Neural crest cell (in vitro differentiated cells): ENCODE measurements at regions not wholly inside any gene's neighbourhood (a gene's known extent, or its start where the extent isn't known, plus 50 kb on each side); places are given as distances from the start of the nearest gene placed in this dataset.

Source experiments
- DNase-seq: peaks from one replicate; pipeline ENCODE4 v3.0.0; 2021; ENCODE audit warnings: low read depth, mixed read lengths, low spot score
- H3K27ac Mint-ChIP-seq: one replicate; pipeline ENCODE4 v1.8.0; 2021; ENCODE audit warnings: mild to moderate bottlenecking, mixed read lengths; ENCODE audit not compliant: unreplicated experiment
- H3K27me3 Mint-ChIP-seq: 2 replicates; pipeline ENCODE4 v1.8.0; 2021; ENCODE audit warnings: low read depth, mild to moderate bottlenecking, mixed read lengths
- H3K36me3 Mint-ChIP-seq: 2 replicates; pipeline ENCODE4 v1.8.0; 2021; ENCODE audit warnings: low read depth, mild to moderate bottlenecking, mixed read lengths
- H3K4me1 Mint-ChIP-seq: 2 replicates; pipeline ENCODE4 v1.8.0; 2021; ENCODE audit warnings: mixed read lengths
- H3K4me3 Mint-ChIP-seq: one replicate; pipeline ENCODE4 v1.8.0; 2021; ENCODE audit warnings: mild to moderate bottlenecking, mixed read lengths
- H3K9me3 Mint-ChIP-seq: 2 replicates; pipeline ENCODE4 v1.8.0; 2021; ENCODE audit warnings: mixed read lengths
- TF ChIP-seq, protein P1 (sequence below): fragments of 200-600 bp; sonication (generic); conservative IDR thresholded peaks from 2 replicates; pipeline ENCODE4 v1.5.0; 2021; ENCODE audit warnings: antibody characterized with exemption, mild to moderate bottlenecking

GRCh38 chr5:38753141-38753540, 92.7 kb upstream of the OSMR start:
- TF ChIP-seq, protein P1, sequence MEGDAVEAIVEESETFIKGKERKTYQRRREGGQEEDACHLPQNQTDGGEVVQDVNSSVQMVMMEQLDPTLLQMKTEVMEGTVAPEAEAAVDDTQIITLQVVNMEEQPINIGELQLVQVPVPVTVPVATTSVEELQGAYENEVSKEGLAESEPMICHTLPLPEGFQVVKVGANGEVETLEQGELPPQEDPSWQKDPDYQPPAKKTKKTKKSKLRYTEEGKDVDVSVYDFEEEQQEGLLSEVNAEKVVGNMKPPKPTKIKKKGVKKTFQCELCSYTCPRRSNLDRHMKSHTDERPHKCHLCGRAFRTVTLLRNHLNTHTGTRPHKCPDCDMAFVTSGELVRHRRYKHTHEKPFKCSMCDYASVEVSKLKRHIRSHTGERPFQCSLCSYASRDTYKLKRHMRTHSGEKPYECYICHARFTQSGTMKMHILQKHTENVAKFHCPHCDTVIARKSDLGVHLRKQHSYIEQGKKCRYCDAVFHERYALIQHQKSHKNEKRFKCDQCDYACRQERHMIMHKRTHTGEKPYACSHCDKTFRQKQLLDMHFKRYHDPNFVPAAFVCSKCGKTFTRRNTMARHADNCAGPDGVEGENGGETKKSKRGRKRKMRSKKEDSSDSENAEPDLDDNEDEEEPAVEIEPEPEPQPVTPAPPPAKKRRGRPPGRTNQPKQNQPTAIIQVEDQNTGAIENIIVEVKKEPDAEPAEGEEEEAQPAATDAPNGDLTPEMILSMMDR: no peak
- H3K36me3 Mint-ChIP-seq: no peaks in the 10 kb centered on the region
- no peak overlapping the region for H3K4me3 Mint-ChIP-seq
- H3K9me3 Mint-ChIP-seq: no peaks in the 10 kb centered on the region
- H3K27me3 Mint-ChIP-seq: no peaks in the 10 kb centered on the region
- no peak for DNase-seq
- no peaks in the 10 kb centered on the region for H3K4me1 Mint-ChIP-seq
- no peak overlapping the region for H3K27ac Mint-ChIP-seq

DNA sequence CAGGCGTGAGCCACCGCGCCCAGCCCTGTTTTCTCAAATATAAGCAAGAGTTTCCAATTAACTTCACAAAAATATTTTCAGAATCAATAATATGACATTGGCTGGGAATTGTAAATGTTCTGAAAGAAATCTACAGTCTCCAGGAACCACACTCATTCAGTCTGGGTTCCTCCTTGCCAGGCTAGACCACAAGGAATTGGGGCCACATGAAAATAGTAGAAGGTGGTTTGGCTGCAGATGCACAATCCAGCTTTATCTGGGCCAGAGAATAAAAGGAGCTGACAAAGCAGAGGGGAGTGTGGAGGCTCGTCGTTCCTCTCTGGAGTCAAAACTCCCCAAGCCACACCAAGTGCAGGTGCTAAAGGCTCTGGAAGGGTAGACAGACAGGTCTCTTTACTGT, 92.0 kb upstream of the OSMR start:
- no peak for DNase-seq
- TF ChIP-seq, protein P1: no peak
- Mint-ChIP-seq H3K27me3 (no peaks in the 10 kb centered on the region), H3K9me3 (no peaks in the 10 kb centered on the region), H3K4me3 (no peak overlapping the region), H3K4me1 (peaks cover under 1% of the 10 kb centered on the region), H3K36me3 (no peaks in the 10 kb centered on the region), H3K27ac (no peak overlapping the region)

GRCh38 chr5:38755181-38755580, 90.6 kb upstream of the OSMR start:
- Mint-ChIP-seq H3K9me3 (no peaks in the 10 kb centered on the region), H3K27me3 (no peaks in the 10 kb centered on the region), H3K4me3 (no peak overlapping the region), H3K27ac (no peak overlapping the region), H3K36me3 (no peaks in the 10 kb centered on the region), H3K4me1 (peaks cover 7% of the 10 kb centered on the region)
- DNase-seq: no peak
- TF ChIP-seq, protein P1: no peak

- Mint-ChIP-seq H3K36me3 (no peaks in the 10 kb centered on the region), H3K4me1 (peaks cover 7% of the 10 kb centered on the region), H3K4me3 (no peak overlapping the region), H3K27ac (no peak overlapping the region), H3K9me3 (no peaks in the 10 kb centered on the region), H3K27me3 (no peaks in the 10 kb centered on the region)
- TF ChIP-seq, protein P1: no peak
- DNase-seq: no peak
These were observed 89.7 kb upstream of the OSMR start for GRCh38 chr5:38756068-38756467.

GRCh38 chr5:38757451-38758245, 88.2 kb upstream of the OSMR start:
- no peak for DNase-seq
- Mint-ChIP-seq H3K27me3 (no peaks in the 10 kb centered on the region), H3K36me3 (no peaks in the 10 kb centered on the region), H3K4me3 (no peak overlapping the region), H3K27ac (no peak overlapping the region), H3K4me1 (peaks cover 7% of the 10 kb centered on the region), H3K9me3 (no peaks in the 10 kb centered on the region)
- TF ChIP-seq, protein P1: no peak
